ENCODE measurements at regions not wholly inside any gene's neighbourhood (a gene's known extent, or its start where the extent isn't known, plus 50 kb on each side); places are given as distances from the start of the nearest gene placed in this dataset.

DNA sequence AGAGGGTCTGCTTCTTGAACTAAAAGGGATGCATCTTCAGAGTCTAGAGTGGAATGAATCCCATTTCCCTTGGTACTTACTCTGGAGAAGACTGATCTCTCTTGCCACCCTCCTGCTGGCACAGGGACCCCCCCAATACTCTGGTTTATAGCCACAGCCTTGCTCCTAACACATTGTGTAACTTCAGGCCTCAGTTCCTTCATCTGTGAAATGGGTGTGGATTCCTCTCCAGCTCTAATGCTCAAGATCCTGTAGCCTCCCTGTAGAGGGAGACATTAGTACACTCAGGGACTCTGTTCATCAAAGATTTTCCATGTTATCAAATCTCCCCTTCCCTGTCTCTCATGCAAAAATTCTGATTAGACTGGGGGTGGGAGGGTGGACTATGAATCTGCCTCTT lies 315.7 kb upstream of the MOCS1 start:
- Mint-ChIP-seq H3K27me3 (peaks cover 26% of the 10 kb centered on the region), H3K4me1 (no peaks in the 10 kb centered on the region), H3K4me3 (no peak overlapping the region), H3K36me3 (ENCODE audit: low read depth) (no peaks in the 10 kb centered on the region), H3K27ac (no peak overlapping the region)
- no peak for DNase-seq
- no peaks in the 10 kb centered on the region for H3K9me3 ChIP-seq (ENCODE audit: control insufficient read depth, low read length, poor library complexity, severe bottlenecking)
- no peak for ATAC-seq

DNA sequence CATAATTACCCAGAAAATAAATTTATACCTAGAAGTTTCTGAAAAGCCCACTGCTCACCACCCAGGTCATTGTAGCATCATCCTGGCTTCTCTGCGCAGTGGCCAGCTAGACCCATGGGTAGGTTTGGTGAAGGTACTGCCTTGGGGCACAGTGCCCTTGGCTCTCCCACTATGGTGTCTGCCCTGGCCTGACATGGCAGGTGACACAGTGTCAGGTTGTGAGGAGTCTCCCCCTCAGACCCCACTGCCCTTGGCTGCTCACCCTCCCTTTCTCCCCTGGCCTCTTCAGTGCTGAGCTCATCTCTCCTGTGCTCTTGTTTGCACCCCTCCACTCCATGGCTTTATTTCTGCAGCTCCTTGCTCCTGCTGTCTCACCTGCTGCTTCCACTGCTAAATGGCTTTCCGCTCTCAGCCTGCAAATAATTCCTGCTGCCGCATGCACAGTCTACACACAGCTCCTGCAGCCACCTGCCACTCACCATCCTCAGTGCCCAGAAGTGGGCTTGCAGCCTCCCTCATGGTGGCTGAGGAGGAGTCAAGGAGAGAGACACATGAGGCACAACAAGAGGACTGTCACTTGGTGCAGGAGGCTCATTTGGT lies 313.4 kb upstream of the MOCS1 start:
- ATAC-seq (no peak), DNase-seq (no peak)
- no peaks in the 10 kb centered on the region for H3K4me1 Mint-ChIP-seq
- H3K9me3 ChIP-seq (ENCODE audit: control insufficient read depth, low read length, poor library complexity, severe bottlenecking) = no peaks in the 10 kb centered on the region
- no peak overlapping the region for H3K4me3 Mint-ChIP-seq
- no peak overlapping the region for H3K27ac Mint-ChIP-seq
- H3K27me3 Mint-ChIP-seq = peaks cover 20% of the 10 kb centered on the region
- no peaks in the 10 kb centered on the region for H3K36me3 Mint-ChIP-seq (ENCODE audit: low read depth)

DNA sequence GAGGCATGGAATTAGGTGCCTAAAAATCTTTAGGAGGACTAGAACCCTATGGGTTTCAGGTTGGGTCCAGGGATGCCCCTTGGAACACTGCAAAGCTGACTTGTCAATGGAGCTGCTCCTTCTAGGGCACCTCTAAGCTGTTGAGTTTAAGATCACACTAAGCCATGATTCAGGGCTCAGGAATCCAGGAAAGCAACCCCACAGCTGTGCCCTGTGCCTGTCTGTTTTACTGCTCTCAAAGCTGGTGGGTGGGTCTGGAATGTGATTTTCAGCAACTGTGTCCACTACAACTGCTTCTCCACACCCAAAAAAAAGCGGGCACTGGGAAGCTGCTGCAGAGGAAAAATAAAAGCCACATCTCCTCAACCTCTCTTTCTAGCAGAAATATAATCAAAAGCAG lies 310.4 kb upstream of the MOCS1 start:
- Mint-ChIP-seq H3K27ac (no peak overlapping the region), H3K27me3 (peaks cover 5% of the 10 kb centered on the region), H3K4me3 (no peak overlapping the region), H3K36me3 (ENCODE audit: low read depth) (no peaks in the 10 kb centered on the region), H3K4me1 (no peaks in the 10 kb centered on the region)
- DNase-seq (no peak), ATAC-seq (no peak)
- no peaks in the 10 kb centered on the region for H3K9me3 ChIP-seq (ENCODE audit: control insufficient read depth, low read length, poor library complexity, severe bottlenecking)

DNA sequence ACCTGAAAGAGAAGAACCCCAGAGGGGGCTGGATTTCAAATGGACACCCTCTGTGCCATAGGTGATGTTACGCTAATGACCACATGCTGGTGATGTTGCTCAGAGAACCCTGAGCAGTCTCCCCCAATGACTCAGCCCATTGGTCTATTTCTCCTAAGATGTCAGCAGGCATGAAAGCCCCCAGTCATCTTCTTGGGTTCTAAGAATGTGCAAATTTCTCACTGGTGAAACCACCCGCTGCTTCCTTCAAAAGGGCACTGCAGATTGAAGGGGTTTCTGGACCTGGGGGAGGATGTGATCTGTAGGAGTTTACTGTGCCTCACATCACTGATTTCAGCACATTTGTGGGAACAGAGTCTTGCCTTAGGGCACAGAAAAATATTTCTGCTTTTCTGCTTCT lies 298.4 kb upstream of the MOCS1 start:
- no peaks in the 10 kb centered on the region for H3K9me3 ChIP-seq (ENCODE audit: control insufficient read depth, low read length, poor library complexity, severe bottlenecking)
- ATAC-seq = no peak
- no peak overlapping the region for H3K27ac Mint-ChIP-seq
- no peaks in the 10 kb centered on the region for H3K36me3 Mint-ChIP-seq (ENCODE audit: low read depth)
- no peak for DNase-seq
- H3K27me3 Mint-ChIP-seq = no peaks in the 10 kb centered on the region
- H3K4me1 Mint-ChIP-seq = no peaks in the 10 kb centered on the region
- H3K4me3 Mint-ChIP-seq = no peak overlapping the region

DNA sequence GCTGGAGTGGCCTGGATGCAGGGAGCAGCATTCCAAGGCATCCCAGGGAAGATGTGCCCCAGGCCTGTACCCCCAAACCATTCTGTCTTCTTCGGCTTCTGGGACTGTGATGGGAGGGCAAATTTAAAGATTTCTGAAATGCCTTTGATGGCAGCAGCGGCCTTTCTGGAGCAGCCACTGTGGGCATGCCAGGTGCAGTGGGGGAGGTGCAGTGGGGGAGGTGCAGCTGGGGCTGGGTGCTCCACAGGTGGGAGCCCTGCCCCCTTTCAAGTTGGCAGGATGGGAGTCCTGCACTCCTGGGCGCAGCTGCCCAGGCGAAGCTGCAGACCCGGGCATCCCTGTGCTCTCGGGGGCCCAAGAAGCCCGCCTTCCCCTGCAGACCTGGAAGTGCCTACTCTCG lies 293.5 kb upstream of the MOCS1 start:
- no peaks in the 10 kb centered on the region for H3K36me3 Mint-ChIP-seq (ENCODE audit: low read depth)
- no peaks in the 10 kb centered on the region for H3K27me3 Mint-ChIP-seq
- H3K4me3 Mint-ChIP-seq = no peak overlapping the region
- no peaks in the 10 kb centered on the region for H3K4me1 Mint-ChIP-seq
- no peak for DNase-seq
- no peaks in the 10 kb centered on the region for H3K9me3 ChIP-seq (ENCODE audit: control insufficient read depth, low read length, poor library complexity, severe bottlenecking)
- no peak for ATAC-seq
- no peak overlapping the region for H3K27ac Mint-ChIP-seq

DNA sequence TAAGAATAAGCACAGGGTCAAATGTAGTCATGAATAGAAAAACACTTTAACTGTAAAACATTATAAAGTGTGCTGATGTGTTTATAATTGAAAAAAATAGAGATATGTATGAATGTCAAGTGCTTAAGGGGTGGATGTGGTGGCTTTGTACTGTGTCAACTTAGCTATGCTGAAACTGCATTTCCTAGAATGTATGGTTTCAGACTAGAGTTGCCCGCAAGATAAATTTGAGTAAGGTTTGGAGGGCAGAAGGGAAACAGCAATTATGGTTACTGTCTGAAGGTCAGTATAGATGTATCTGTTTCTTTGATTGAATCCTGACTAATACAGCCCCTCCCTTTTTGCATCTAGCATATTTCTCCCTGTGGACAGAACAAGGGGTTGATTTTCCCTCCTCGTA lies 288.1 kb upstream of the MOCS1 start:
- ATAC-seq (no peak), DNase-seq (no peak)
- H3K27ac Mint-ChIP-seq = no peak overlapping the region
- no peaks in the 10 kb centered on the region for H3K36me3 Mint-ChIP-seq (ENCODE audit: low read depth)
- H3K9me3 ChIP-seq (ENCODE audit: control insufficient read depth, low read length, poor library complexity, severe bottlenecking) = no peaks in the 10 kb centered on the region
- no peaks in the 10 kb centered on the region for H3K27me3 Mint-ChIP-seq
- no peak overlapping the region for H3K4me3 Mint-ChIP-seq
- no peaks in the 10 kb centered on the region for H3K4me1 Mint-ChIP-seq

DNA sequence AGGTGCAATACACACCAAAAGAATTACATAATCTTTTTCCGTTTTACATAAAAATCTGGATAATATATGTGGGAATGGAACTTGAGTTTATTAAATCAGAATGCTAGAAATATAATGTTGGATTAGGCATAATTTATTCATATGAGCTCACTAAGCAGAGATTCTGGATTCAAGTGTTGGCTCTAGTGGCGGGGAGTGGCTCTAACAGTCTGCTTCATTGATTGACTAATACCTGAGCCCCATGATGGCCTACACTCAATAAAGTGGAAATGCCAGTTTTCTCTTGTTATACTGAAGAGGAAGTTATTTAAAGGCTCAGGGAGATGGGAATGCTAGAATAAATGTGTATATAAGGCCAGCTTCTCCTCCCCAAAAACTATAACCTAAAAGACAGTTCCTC lies 285.5 kb upstream of the MOCS1 start:
- no peaks in the 10 kb centered on the region for H3K36me3 Mint-ChIP-seq (ENCODE audit: low read depth)
- H3K27me3 Mint-ChIP-seq = no peaks in the 10 kb centered on the region
- ATAC-seq (no peak), DNase-seq (no peak)
- H3K9me3 ChIP-seq (ENCODE audit: control insufficient read depth, low read length, poor library complexity, severe bottlenecking) = no peaks in the 10 kb centered on the region
- H3K27ac Mint-ChIP-seq = no peak overlapping the region
- no peak overlapping the region for H3K4me3 Mint-ChIP-seq
- H3K4me1 Mint-ChIP-seq = no peaks in the 10 kb centered on the region

DNA sequence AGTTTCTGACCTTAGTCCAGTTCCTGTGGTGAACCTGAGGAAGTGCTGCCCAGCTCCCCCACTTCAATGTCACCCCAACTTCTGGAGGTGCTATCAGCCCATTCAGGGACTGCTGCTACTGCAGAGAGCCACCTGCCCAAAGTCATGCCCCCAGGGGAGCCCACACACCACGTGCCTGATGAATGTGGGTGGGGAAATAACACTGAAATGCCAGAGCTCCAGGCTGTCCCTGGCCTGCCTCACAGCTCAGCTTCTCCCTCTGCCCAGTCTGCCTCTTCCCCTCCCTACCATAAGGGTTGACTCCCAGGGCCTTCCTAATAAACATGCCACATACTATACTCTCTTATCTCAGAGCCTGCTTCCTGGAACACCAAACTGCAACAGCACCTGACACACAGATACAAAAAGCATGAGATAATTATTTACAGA lies 276.4 kb upstream of the MOCS1 start:
- H3K4me3 Mint-ChIP-seq = no peak overlapping the region
- H3K27me3 Mint-ChIP-seq = peaks cover 8% of the 10 kb centered on the region
- no peaks in the 10 kb centered on the region for H3K9me3 ChIP-seq (ENCODE audit: control insufficient read depth, low read length, poor library complexity, severe bottlenecking)
- no peaks in the 10 kb centered on the region for H3K4me1 Mint-ChIP-seq
- no peak overlapping the region for H3K27ac Mint-ChIP-seq
- H3K36me3 Mint-ChIP-seq (ENCODE audit: low read depth) = no peaks in the 10 kb centered on the region
- DNase-seq (no peak), ATAC-seq (no peak)

DNA sequence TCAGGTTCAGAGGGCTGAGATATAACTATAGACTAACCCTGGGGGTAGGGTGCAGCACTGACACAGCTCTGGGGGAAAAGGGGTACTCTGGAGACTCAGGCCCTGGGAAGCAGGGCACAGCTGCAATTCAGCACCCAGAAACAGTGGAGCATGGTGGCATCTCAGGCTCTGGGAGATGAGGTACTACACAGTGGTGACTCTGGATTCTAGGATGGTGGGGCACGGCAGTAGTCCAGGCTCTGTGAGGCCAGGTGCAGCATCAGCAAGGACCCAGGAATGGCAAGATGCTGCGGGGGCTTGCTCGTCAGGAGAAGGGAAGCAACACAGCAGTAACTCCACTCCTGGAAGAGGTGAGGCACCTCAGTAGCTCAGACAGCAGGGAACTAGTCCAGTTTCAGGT lies 271.5 kb upstream of the MOCS1 start:
- Mint-ChIP-seq H3K27me3 (no peaks in the 10 kb centered on the region), H3K4me1 (no peaks in the 10 kb centered on the region), H3K36me3 (ENCODE audit: low read depth) (no peaks in the 10 kb centered on the region), H3K27ac (no peak overlapping the region), H3K4me3 (no peak overlapping the region)
- DNase-seq (no peak), ATAC-seq (no peak)
- peaks cover 3% of the 10 kb centered on the region for H3K9me3 ChIP-seq (ENCODE audit: control insufficient read depth, low read length, poor library complexity, severe bottlenecking)

DNA sequence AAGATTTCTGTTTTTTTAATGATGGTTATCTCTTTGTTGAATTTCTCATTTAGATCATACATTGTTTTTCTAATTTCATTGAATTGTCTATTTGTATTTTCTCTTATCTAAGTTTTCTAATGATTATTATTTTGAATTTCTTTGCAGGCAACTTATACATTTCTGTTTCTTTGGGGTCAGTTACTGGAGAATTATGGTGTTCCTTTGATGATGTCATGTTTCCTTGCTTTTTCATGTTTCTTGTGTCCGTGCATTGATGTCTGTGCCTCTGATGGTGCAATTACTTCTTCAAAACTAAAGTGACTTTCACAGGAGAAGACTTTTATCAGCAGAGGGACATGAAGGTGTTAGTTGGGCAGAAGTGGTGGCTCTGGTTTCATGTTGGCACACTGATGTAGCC lies 270.7 kb upstream of the MOCS1 start:
- no peaks in the 10 kb centered on the region for H3K36me3 Mint-ChIP-seq (ENCODE audit: low read depth)
- H3K27ac Mint-ChIP-seq = no peak overlapping the region
- DNase-seq = no peak
- no peaks in the 10 kb centered on the region for H3K27me3 Mint-ChIP-seq
- no peaks in the 10 kb centered on the region for H3K4me1 Mint-ChIP-seq
- no peak overlapping the region for H3K4me3 Mint-ChIP-seq
- peaks cover 3% of the 10 kb centered on the region for H3K9me3 ChIP-seq (ENCODE audit: control insufficient read depth, low read length, poor library complexity, severe bottlenecking)
- ATAC-seq = no peak

DNA sequence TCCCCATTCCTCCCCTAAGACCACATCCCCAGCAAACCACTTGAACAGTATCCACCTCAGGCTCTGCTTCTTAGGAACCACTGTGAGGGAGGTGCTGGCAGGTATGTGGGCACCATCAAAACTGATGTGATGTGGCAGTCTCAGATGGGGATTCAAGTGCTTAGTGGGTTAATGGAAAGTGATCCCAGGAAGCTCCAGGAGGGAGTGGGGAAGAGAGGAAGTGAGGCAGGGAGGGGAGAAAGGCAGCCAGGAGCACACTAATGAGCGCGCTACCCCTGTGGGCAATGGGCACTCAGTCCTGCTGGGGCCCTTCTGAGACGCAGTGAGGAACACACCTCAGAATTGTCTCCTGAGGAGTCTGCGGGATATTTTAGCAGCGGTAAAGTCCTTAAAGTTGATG lies 263.1 kb upstream of the MOCS1 start:
- ATAC-seq (no peak), DNase-seq (no peak)
- H3K4me1 Mint-ChIP-seq = no peaks in the 10 kb centered on the region
- H3K9me3 ChIP-seq (ENCODE audit: control insufficient read depth, low read length, poor library complexity, severe bottlenecking) = peaks cover 2% of the 10 kb centered on the region
- no peak overlapping the region for H3K4me3 Mint-ChIP-seq
- H3K27me3 Mint-ChIP-seq = peaks cover 8% of the 10 kb centered on the region
- H3K27ac Mint-ChIP-seq = no peak overlapping the region
- H3K36me3 Mint-ChIP-seq (ENCODE audit: low read depth) = no peaks in the 10 kb centered on the region

DNA sequence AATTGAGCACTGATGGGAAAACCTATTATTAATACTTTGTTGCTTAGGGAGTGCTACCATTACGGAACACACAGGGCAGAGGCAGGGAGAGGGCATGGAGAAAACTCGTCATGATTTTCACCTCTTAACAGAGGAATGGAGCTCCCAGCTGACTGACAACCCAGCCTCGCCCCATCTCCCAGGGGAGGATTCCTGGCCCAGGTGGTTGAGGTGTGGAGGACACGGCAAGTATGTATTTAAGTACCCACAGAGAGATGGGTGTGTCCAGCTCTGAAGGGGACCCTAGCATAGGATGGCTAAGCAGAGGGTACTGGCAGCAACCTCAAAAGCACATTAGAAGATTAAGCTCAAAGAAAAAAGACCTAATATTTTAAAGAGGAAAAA lies 261.9 kb upstream of the MOCS1 start:
- ATAC-seq (no peak), DNase-seq (no peak)
- Mint-ChIP-seq H3K4me3 (no peak overlapping the region), H3K27me3 (peaks cover 12% of the 10 kb centered on the region), H3K4me1 (no peaks in the 10 kb centered on the region), H3K36me3 (ENCODE audit: low read depth) (no peaks in the 10 kb centered on the region), H3K27ac (no peak overlapping the region)
- no peaks in the 10 kb centered on the region for H3K9me3 ChIP-seq (ENCODE audit: control insufficient read depth, low read length, poor library complexity, severe bottlenecking)

DNA sequence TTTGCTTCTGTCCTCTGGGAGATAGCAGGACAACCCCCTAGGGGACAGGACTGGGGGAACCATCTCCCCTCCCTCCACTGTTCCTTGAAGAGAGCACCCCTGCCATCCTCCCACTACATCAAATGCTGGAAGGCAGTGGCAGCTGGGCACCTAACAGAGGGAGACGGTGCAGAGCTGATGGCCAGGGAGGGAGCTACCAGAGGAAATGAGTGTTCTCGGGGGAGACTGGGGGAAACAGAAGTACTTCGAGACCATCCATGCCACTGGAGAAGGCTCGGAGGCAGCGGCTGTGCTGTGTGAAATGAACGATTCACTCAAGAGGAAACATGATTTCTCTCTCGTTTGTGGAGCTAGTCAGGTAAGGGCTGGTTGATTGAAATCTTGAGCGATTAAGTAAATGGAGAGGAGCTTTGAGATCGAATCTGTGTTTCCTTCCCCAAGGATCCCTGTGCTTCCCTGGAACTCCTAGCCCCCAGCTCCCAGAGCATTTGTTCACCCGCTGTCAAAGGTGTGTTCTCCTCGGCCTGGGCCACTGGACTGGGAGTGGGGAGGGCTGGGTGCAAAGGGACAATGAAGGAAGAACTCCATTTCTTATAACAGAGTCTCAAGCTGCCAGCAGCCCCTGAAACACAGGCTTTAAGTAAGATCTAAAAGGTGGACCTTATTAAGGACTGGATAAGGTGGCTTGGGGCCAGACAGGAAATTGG lies 261.3 kb upstream of the MOCS1 start:
- ATAC-seq (no peak), DNase-seq (no peak)
- peaks cover 12% of the 10 kb centered on the region for H3K27me3 Mint-ChIP-seq
- no peaks in the 10 kb centered on the region for H3K4me1 Mint-ChIP-seq
- no peak overlapping the region for H3K27ac Mint-ChIP-seq
- H3K4me3 Mint-ChIP-seq = no peak overlapping the region
- H3K36me3 Mint-ChIP-seq (ENCODE audit: low read depth) = no peaks in the 10 kb centered on the region
- H3K9me3 ChIP-seq (ENCODE audit: control insufficient read depth, low read length, poor library complexity, severe bottlenecking) = no peaks in the 10 kb centered on the region

DNA sequence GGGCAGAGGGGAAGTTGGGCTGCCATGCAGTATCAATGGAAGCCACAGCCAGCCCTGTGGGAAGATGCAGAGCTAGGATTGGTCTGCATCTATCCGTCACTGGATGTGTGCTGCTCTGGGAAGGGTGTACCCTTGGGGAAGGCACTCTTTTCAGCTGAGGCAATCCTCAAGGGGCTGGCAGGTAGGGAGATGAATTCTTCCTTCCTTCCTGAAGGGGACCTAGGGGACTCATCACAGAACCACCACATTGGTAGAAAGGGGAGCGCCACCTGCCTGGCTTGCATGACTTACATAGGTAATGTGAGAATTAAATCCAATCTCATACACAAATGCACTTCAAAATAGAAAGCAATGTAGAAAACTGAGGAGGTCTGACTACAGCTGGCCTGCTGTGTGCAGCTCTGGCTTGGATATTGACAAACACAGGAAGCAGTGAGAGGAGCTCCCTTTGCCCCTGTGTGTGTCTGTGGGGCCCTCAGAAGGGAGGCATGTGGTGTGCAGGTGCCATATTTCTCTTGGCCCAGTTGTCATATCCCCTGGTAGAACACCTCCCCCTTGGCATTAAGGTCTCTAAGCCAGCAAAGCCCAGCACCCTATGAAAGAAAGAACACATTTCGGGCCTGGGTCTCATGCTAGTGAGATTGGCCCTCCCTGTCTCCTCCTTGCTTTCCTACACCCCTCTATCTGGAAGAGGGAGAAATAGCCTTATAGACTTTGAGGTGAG lies 260.3 kb upstream of the MOCS1 start:
- DNase-seq = no peak
- H3K4me3 Mint-ChIP-seq = no peak overlapping the region
- no peak overlapping the region for H3K27ac Mint-ChIP-seq
- no peaks in the 10 kb centered on the region for H3K36me3 Mint-ChIP-seq (ENCODE audit: low read depth)
- no peaks in the 10 kb centered on the region for H3K9me3 ChIP-seq (ENCODE audit: control insufficient read depth, low read length, poor library complexity, severe bottlenecking)
- H3K4me1 Mint-ChIP-seq = no peaks in the 10 kb centered on the region
- ATAC-seq = no peak
- H3K27me3 Mint-ChIP-seq = peaks cover 12% of the 10 kb centered on the region

Data from T-helper 17 cell (primary cell).